ENCODE measurements at regions not wholly inside any gene's neighbourhood (a gene's known extent, or its start where the extent isn't known, plus 50 kb on each side); places are given as distances from the start of the nearest gene placed in this dataset.
A peak's percentile ranks its signal among the peaks of the same experiment; 100 is the strongest.

DNA sequence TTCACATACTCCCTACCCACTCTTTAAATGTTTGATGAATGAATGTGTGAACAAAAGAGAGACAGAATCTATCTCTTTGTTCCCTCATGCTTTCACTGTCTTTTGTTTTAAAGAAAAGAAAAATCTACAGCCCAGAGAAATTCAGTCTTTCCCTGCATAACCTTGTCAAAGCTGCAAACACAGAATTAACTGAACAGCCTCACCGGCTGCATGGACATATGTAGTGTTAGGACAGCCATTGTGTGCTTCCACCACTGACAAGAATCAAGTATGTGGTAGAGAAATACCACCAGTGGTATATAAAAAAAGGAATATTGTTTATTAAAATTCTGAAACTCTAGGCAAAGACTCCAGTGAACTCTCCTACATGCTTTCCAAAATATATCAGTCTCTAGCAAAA is 348.4 kb upstream of the NBEA start:
- Histone ChIP-seq H4K8ac (replicated peaks; ENCODE audit: insufficient read length, low read depth, low read length) (no peak overlapping the region), H3K56ac (ENCODE audit: insufficient read length, low read depth, low read length) (no peak overlapping the region), H3K79me1 (ENCODE audit: insufficient read depth, low read depth, low read length, poor library complexity, severe bottlenecking) (no peaks in the 10 kb centered on the region), H2BK15ac (ENCODE audit: low read depth, low read length) (no peak overlapping the region), H3K79me2 (ENCODE audit: insufficient read depth, low read length) (no peaks in the 10 kb centered on the region), H3K27ac (ENCODE audit: insufficient read length, low read depth, low read length) (no peak overlapping the region), H3K4ac (ENCODE audit: low read depth, low read length) (no peak overlapping the region), H3K9ac (ENCODE audit: extremely low read depth, insufficient read length, low read length) (no peak overlapping the region), H3K18ac (ENCODE audit: insufficient read length, low read depth, low read length) (no peak overlapping the region), H2BK120ac (ENCODE audit: low read depth, low read length, poor library complexity, severe bottlenecking) (no peak overlapping the region), H2AFZ (ENCODE audit: low read length) (no peak overlapping the region), H3K23me2 (ENCODE audit: insufficient read length, low read depth, low read length, poor library complexity, severe bottlenecking) (no peaks in the 10 kb centered on the region), H4K5ac (ENCODE audit: insufficient read length, low read depth, low read length) (no peak overlapping the region), H2BK20ac (ENCODE audit: low read depth, low read length, poor library complexity, severe bottlenecking) (no peak overlapping the region), H3K14ac (ENCODE audit: insufficient read depth, low read length) (no peak overlapping the region), H3K23ac (ENCODE audit: insufficient read length, low read depth, low read length) (no peak overlapping the region), H3K27me3 (ENCODE audit: insufficient read depth, low read length) (no peaks in the 10 kb centered on the region), H2BK12ac (ENCODE audit: insufficient read length, low read depth, low read length) (no peak overlapping the region), H4K20me1 (ENCODE audit: control insufficient read depth, insufficient read depth, insufficient read length) (no peaks in the 10 kb centered on the region), H3K4me1 (ENCODE audit: insufficient read depth, low read length) (peaks cover 6% of the 10 kb centered on the region; the same call in 1 of the 2 replicates), H3K4me2 (ENCODE audit: insufficient read depth, insufficient read length, low read length) (no peak overlapping the region), H3T11ph (ENCODE audit: low read length) (no peak overlapping the region), H4K91ac (ENCODE audit: insufficient read length, low read depth, low read length) (no peak overlapping the region), H2BK5ac (ENCODE audit: insufficient read length, low read length) (no peak overlapping the region), H2AK5ac (ENCODE audit: insufficient read length, low read length) (no peak overlapping the region), H3K9me3 (ENCODE audit: control insufficient read depth, low read depth, low read length) (no peaks in the 10 kb centered on the region)
- Mint-ChIP-seq H3K4me1 (peaks cover 24 to 26% of the 10 kb centered on the region in 2 experiments), H3K9me3 (peaks cover 11% of the 10 kb centered on the region in 2 experiments), H3K36me3 (ENCODE audit: insufficient read depth in 1 of 3, low read depth in 3 of 3) (peaks cover 0 to 12% (median 6%) of the 10 kb centered on the region in 3 experiments; a peak in 4 of 7 replicates), H3K4me3 (no peak overlapping the region), H3K27me3 (ENCODE audit: low read depth) (no peaks in the 10 kb centered on the region), H3K27ac (peak overlapping the region in 1 of 3 experiments; percentile 13; a peak in 1 of 7 replicates)
- no peak for DNase-seq
- WGBS (ENCODE audit: extremely low coverage, insufficient read length, low lambda C conversion rate) = no CpG with 5 or more reads among the region's 1 CpG
- TF ChIP-seq, protein P1, sequence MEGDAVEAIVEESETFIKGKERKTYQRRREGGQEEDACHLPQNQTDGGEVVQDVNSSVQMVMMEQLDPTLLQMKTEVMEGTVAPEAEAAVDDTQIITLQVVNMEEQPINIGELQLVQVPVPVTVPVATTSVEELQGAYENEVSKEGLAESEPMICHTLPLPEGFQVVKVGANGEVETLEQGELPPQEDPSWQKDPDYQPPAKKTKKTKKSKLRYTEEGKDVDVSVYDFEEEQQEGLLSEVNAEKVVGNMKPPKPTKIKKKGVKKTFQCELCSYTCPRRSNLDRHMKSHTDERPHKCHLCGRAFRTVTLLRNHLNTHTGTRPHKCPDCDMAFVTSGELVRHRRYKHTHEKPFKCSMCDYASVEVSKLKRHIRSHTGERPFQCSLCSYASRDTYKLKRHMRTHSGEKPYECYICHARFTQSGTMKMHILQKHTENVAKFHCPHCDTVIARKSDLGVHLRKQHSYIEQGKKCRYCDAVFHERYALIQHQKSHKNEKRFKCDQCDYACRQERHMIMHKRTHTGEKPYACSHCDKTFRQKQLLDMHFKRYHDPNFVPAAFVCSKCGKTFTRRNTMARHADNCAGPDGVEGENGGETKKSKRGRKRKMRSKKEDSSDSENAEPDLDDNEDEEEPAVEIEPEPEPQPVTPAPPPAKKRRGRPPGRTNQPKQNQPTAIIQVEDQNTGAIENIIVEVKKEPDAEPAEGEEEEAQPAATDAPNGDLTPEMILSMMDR (conservative IDR thresholded peaks at IDR 0.05) = no peak

All from H9 (cell line).